ENCODE measurements at regions not wholly inside any gene's neighbourhood (a gene's known extent, or its start where the extent isn't known, plus 50 kb on each side); places are given as distances from the start of the nearest gene placed in this dataset.

- H3K27ac ChIP-seq (ENCODE audit: low read depth, low read length) = no peak overlapping the region
- H3K4me1 ChIP-seq (ENCODE audit: control insufficient read depth, insufficient read depth, low read length) = no peaks in the 10 kb centered on the region
- no peaks in the 10 kb centered on the region for H3K27me3 ChIP-seq (ENCODE audit: control insufficient read depth, insufficient read depth, low read length)
- no peak overlapping the region for H3K4me3 ChIP-seq (ENCODE audit: low read length)
- H3K9ac ChIP-seq (ENCODE audit: low read length) = no peak overlapping the region
- H3K36me3 ChIP-seq (ENCODE audit: control insufficient read depth, insufficient read depth, low read length) = no peaks in the 10 kb centered on the region
These were observed 1401.0 kb downstream of the BRD1 start for GRCh38 chr22:48426466-48427380.

DNA sequence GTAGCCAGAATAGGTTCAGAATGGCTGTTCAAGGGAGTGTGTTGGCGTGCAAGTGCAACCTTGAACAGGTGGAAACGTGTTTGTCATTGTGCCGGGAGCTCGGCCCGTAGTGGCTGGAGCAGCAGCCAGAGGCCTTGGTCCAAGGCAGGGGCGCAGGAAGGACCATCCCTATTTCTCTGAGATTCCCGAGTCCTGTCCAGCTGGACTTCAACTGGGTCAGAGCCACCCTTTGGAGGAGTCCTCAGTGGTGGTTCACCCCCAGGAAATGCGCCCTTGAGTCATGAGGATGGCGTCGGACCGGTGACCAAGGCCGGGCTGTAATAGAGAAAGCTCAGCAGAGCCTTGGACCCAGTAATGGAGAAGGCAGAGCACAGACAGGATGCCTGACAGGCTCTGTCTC is 1402.0 kb downstream of the BRD1 start:
- no peaks in the 10 kb centered on the region for H3K36me3 ChIP-seq (ENCODE audit: control insufficient read depth, insufficient read depth, low read length)
- no peak overlapping the region for H3K4me3 ChIP-seq (ENCODE audit: low read length)
- H3K4me1 ChIP-seq (ENCODE audit: control insufficient read depth, insufficient read depth, low read length) = no peaks in the 10 kb centered on the region
- no peak overlapping the region for H3K27ac ChIP-seq (ENCODE audit: low read depth, low read length)
- H3K9ac ChIP-seq (ENCODE audit: low read length) = no peak overlapping the region
- no peaks in the 10 kb centered on the region for H3K27me3 ChIP-seq (ENCODE audit: control insufficient read depth, insufficient read depth, low read length)

DNA sequence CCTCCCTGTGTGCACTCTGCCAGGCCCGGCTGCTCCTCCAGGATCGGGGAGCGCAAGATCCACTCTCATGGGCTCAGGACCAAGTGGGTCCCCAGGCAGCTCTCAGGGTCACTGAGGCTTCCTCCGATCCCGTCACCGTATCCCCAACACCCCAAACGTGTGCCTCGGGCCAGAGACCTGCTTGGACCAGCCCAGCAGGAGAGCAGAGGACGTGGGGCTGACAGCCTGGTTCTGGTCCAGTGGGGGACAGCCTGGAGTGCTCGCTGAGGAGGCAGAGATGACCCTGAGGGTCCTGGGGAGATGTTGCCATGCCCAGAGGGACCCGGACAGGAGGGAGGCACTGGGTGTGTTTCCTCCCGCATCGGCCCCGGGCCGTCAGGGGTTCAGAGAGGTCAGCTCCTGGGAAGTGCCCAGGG is 1402.6 kb downstream of the BRD1 start:
- H3K27me3 ChIP-seq (ENCODE audit: control insufficient read depth, insufficient read depth, low read length) = no peaks in the 10 kb centered on the region

GRCh38 chr22:48424661-48425060 is 1403.0 kb downstream of the BRD1 start:
- Histone ChIP-seq H3K9ac (ENCODE audit: low read length) (no peak overlapping the region), H3K36me3 (ENCODE audit: control insufficient read depth, insufficient read depth, low read length) (no peaks in the 10 kb centered on the region), H3K4me1 (ENCODE audit: control insufficient read depth, insufficient read depth, low read length) (no peaks in the 10 kb centered on the region), H3K27ac (ENCODE audit: low read depth, low read length) (no peak overlapping the region), H3K4me3 (ENCODE audit: low read length) (no peak overlapping the region), H3K27me3 (ENCODE audit: control insufficient read depth, insufficient read depth, low read length) (no peaks in the 10 kb centered on the region)

More for the DNA sequence above, 1402.6 kb downstream of the BRD1 start:
- Histone ChIP-seq H3K36me3 (ENCODE audit: control insufficient read depth, insufficient read depth, low read length) (no peaks in the 10 kb centered on the region), H3K27ac (ENCODE audit: low read depth, low read length) (no peak overlapping the region), H3K9ac (ENCODE audit: low read length) (no peak overlapping the region), H3K4me1 (ENCODE audit: control insufficient read depth, insufficient read depth, low read length) (no peaks in the 10 kb centered on the region), H3K4me3 (ENCODE audit: low read length) (no peak overlapping the region)

- Histone ChIP-seq H3K27me3 (ENCODE audit: control insufficient read depth, insufficient read depth, low read length) (no peaks in the 10 kb centered on the region), H3K4me3 (ENCODE audit: low read length) (no peak overlapping the region), H3K36me3 (ENCODE audit: control insufficient read depth, insufficient read depth, low read length) (no peaks in the 10 kb centered on the region), H3K27ac (ENCODE audit: low read depth, low read length) (no peak overlapping the region), H3K9ac (ENCODE audit: low read length) (no peak overlapping the region), H3K4me1 (ENCODE audit: control insufficient read depth, insufficient read depth, low read length) (no peaks in the 10 kb centered on the region)
These were observed 1403.5 kb downstream of the BRD1 start for GRCh38 chr22:48424201-48424627.

GRCh38 chr22:48423481-48423911 is 1404.2 kb downstream of the BRD1 start:
- Histone ChIP-seq H3K4me3 (ENCODE audit: low read length) (no peak overlapping the region), H3K27me3 (ENCODE audit: control insufficient read depth, insufficient read depth, low read length) (no peaks in the 10 kb centered on the region), H3K36me3 (ENCODE audit: control insufficient read depth, insufficient read depth, low read length) (no peaks in the 10 kb centered on the region), H3K9ac (ENCODE audit: low read length) (no peak overlapping the region), H3K4me1 (ENCODE audit: control insufficient read depth, insufficient read depth, low read length) (no peaks in the 10 kb centered on the region), H3K27ac (ENCODE audit: low read depth, low read length) (no peak overlapping the region)

- no peak overlapping the region for H3K9ac ChIP-seq (ENCODE audit: low read length)
- no peak overlapping the region for H3K27ac ChIP-seq (ENCODE audit: low read depth, low read length)
- H3K36me3 ChIP-seq (ENCODE audit: control insufficient read depth, insufficient read depth, low read length) = no peaks in the 10 kb centered on the region
- no peaks in the 10 kb centered on the region for H3K27me3 ChIP-seq (ENCODE audit: control insufficient read depth, insufficient read depth, low read length)
- no peaks in the 10 kb centered on the region for H3K4me1 ChIP-seq (ENCODE audit: control insufficient read depth, insufficient read depth, low read length)
- H3K4me3 ChIP-seq (ENCODE audit: low read length) = no peak overlapping the region
These were observed 1404.7 kb downstream of the BRD1 start for GRCh38 chr22:48422900-48423480.

GRCh38 chr22:48418831-48419230 is 1408.8 kb downstream of the BRD1 start:
- H3K27ac ChIP-seq (ENCODE audit: low read depth, low read length) = no peak overlapping the region
- H3K36me3 ChIP-seq (ENCODE audit: control insufficient read depth, insufficient read depth, low read length) = no peaks in the 10 kb centered on the region
- H3K4me3 ChIP-seq (ENCODE audit: low read length) = no peak overlapping the region
- no peak overlapping the region for H3K9ac ChIP-seq (ENCODE audit: low read length)
- H3K27me3 ChIP-seq (ENCODE audit: control insufficient read depth, insufficient read depth, low read length) = no peaks in the 10 kb centered on the region
- H3K4me1 ChIP-seq (ENCODE audit: control insufficient read depth, insufficient read depth, low read length) = no peaks in the 10 kb centered on the region

DNA sequence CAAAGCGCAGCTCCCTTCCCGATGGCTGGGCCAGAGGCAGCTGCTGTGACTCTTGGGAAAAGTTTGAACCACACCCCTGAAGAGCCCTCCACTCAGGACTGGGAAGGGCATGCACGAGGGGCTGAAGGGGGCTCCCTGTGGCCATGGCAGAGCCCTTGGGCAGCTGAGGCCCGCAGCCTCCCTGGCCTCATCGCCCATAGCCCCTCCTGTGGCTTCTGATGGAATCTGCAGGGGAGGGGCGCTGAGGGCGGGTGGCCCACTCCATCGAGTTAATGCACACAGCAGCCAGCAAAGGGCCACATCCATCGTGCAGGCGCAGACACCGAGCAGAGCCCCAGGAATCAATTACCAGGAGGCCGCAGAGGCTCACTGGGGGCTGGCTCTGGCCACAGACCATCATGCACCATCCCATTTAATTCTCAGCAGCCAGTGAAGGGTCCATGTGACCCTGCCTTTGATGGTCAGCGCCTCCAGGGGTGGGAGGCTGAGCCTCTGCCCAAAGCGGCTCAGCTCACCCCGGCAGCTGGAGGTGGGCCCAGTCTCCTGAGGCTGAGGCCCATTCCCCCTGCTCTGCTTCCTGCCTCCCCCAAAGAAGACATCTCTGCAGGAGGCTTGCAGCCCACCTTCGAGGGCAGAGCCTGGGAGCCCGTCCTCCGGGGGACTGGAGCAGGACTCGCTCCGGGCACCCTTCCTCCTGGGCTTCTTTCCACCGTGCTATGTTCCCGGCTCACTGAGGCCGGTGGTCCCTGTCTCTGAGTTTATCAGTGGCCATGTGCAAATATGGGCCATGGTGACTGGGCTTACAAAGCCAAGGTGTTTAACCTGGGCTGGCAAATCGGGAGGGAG is 1410.2 kb downstream of the BRD1 start:
- H3K36me3 ChIP-seq (ENCODE audit: control insufficient read depth, insufficient read depth, low read length) = no peaks in the 10 kb centered on the region
- H3K4me3 ChIP-seq (ENCODE audit: low read length) = no peak overlapping the region
- H3K4me1 ChIP-seq (ENCODE audit: control insufficient read depth, insufficient read depth, low read length) = no peaks in the 10 kb centered on the region
- no peak overlapping the region for H3K9ac ChIP-seq (ENCODE audit: low read length)
- no peak overlapping the region for H3K27ac ChIP-seq (ENCODE audit: low read depth, low read length)
- no peaks in the 10 kb centered on the region for H3K27me3 ChIP-seq (ENCODE audit: control insufficient read depth, insufficient read depth, low read length)

DNA sequence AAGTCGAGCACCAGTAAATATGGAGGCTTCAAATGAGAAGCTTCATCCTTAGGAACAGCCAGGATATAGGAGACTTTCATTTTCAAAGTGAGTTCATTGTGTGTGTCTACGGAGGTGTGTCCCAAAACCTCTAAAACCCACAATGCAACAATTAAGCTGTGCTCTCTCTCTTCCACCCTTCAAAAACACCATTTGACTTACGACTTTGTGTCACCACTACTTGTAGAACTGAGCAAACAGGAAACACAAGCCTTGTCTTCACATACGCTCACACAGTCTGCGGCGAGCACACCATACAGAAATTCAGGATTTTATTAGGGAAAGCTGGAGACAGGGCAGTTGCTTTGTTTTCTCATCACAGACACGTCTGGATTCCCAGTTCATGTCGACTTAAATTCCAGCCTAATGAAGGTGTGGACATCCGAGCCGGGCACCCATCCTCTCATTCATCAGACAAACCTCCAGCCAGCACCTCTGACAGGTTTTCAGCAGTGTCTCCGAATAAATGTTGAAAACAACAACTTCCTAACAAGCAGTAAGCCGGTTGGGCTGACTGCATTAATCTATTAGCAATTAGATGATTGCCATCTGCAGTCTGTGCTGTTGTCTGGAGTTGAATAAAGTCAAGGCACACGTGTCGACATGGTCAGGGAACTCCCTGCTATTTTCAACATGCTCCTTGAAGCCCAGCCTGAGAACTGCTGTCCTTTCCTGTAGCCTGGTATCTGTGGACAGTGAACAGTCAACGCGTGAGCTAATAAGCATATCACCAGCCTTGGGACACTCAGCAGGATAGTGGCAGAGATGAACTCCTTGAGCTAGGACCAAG is 1411.1 kb downstream of the BRD1 start:
- H3K4me3 ChIP-seq (ENCODE audit: low read length) = no peak overlapping the region
- H3K27me3 ChIP-seq (ENCODE audit: control insufficient read depth, insufficient read depth, low read length) = no peaks in the 10 kb centered on the region
- H3K36me3 ChIP-seq (ENCODE audit: control insufficient read depth, insufficient read depth, low read length) = no peaks in the 10 kb centered on the region
- H3K9ac ChIP-seq (ENCODE audit: low read length) = no peak overlapping the region
- H3K27ac ChIP-seq (ENCODE audit: low read depth, low read length) = no peak overlapping the region
- H3K4me1 ChIP-seq (ENCODE audit: control insufficient read depth, insufficient read depth, low read length) = no peaks in the 10 kb centered on the region

DNA sequence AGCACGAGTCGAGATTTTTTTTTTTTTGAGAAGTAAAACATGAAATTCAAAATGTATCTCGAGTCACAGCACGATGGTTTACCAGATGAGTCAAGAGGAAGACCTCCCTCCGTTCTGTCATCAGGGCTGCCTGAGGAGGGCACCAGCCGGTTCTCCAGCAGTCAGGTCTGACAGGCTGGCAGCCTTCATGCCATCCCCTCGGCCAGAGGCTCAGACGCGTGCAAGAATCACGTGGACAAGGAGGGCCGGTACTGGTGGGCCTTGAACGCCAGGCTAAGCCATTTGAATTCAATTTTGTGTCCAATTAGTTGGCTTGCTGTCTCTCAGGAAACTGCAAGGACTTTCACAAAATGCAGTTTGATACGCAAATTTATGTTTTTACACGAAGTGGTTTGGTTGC is 1412.2 kb downstream of the BRD1 start:
- Histone ChIP-seq H3K4me1 (ENCODE audit: control insufficient read depth, insufficient read depth, low read length) (no peaks in the 10 kb centered on the region), H3K27me3 (ENCODE audit: control insufficient read depth, insufficient read depth, low read length) (no peaks in the 10 kb centered on the region), H3K27ac (ENCODE audit: low read depth, low read length) (no peak overlapping the region), H3K4me3 (ENCODE audit: low read length) (no peak overlapping the region), H3K9ac (ENCODE audit: low read length) (no peak overlapping the region), H3K36me3 (ENCODE audit: control insufficient read depth, insufficient read depth, low read length) (no peaks in the 10 kb centered on the region)
